ENCODE measurements at regions not wholly inside any gene's neighbourhood (a gene's known extent, or its start where the extent isn't known, plus 50 kb on each side); places are given as distances from the start of the nearest gene placed in this dataset.

GRCh38 chrX:74242484-74243138, 61.4 kb upstream of the ZCCHC13 start:
- TF ChIP-seq CTCF (IDR thresholded peaks at IDR 0.05; ENCODE audit: low read depth, low read length) (no peak), EZH2phosphoT487 (IDR thresholded peaks at IDR 0.05; ENCODE audit: low read depth) (no peak)

All from OCI-LY3 (cell line).